ENCODE measurements at regions not wholly inside any gene's neighbourhood (a gene's known extent, or its start where the extent isn't known, plus 50 kb on each side); places are given as distances from the start of the nearest gene placed in this dataset.

DNA sequence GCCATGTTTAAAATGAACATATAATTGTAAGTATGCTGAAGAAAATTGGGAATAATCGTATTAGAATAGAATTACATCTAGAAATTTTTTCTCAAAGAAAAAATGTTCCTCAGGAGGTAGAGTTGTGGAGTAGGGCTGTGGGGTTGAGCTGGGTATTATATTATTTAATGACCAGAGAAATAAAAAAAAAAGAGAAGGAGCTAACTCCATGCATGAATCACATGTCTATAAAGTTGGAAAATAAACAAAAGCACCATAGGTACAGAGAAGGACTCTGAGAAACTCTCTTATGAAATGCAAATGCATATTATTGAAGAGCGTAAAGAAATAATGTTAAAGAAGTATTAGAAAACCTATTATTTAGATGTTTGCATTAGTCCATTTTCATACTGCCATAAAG is 405.5 kb downstream of the EFNB2 start:
- DNase-seq (ENCODE audit: low read depth): no peak

- DNase-seq (ENCODE audit: low read depth): no peak
Observed at GRCh38 chr13:106129273-106129672, 406.2 kb downstream of the EFNB2 start.

GRCh38 chr13:106122234-106122633 is 413.2 kb downstream of the EFNB2 start:
- no peak for DNase-seq (ENCODE audit: low read depth)

GRCh38 chr13:106121173-106121754 is 414.2 kb downstream of the EFNB2 start:
- no peak for DNase-seq (ENCODE audit: low read depth)

GRCh38 chr13:106118996-106119395 is 416.5 kb downstream of the EFNB2 start:
- DNase-seq (ENCODE audit: low read depth): no peak

GRCh38 chr13:106118050-106118449 is 417.4 kb downstream of the EFNB2 start:
- DNase-seq (ENCODE audit: low read depth): no peak

GRCh38 chr13:106117640-106118039 is 417.8 kb downstream of the EFNB2 start:
- no peak for DNase-seq (ENCODE audit: low read depth)

DNA sequence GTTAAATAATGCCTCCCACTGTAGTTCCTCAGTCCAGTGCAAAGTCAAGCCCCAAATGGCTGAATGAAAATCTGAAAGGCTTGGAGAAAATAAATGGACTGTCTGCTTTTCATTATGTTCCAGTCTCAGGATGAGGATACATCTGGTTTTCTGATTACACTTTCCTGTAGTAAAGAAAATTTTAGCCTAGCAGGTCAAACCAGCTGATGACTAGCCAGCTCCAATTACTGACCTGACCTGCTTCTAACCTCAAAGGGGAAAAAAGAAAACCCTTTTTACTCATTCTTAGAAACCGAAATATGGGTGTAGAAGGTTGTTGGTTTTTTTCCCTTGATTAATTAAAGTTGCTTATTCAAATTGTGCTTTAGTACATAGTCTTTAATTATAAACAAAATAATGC is 418.4 kb downstream of the EFNB2 start:
- DNase-seq (ENCODE audit: low read depth): no peak

- DNase-seq (ENCODE audit: low read depth): no peak
Observed at GRCh38 chr13:106115081-106115480, 420.4 kb downstream of the EFNB2 start.

DNA sequence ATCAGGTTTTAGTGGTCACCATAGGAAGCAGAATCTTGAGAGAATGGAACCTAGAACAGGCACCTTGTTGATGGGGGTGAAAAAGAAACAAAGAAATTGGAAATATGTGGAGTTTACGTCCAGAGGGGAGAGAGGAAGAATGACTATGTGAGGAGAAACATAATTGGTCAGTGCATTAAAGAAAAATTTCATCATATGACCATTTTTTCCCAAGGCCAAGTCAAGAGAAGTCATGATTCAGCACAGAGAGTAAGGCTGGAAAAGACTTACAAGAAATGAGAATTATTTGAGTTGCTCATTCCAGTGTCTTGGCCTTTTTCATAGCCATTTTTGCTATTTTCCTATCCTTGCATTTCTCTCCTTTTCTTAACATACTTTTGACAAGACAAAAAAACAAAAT is 421.7 kb downstream of the EFNB2 start:
- no peak for DNase-seq (ENCODE audit: low read depth)

DNA sequence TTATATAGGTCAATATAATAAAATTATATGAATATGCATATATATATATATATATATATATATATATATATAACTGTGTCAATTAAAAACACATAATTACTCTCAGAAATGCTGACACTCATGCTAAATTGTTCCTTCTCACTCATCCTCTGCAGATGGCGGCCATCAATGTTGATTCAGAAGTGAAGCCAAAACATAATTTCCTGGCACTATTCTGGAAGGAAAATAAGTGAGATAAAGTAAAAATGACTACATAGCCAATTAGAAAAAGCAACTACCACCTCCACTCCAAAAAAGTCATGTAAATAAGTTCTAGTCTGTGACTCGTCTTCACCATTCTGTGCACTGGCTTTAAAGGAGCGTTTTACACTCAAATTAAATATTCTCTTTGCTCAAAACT is 423.3 kb downstream of the EFNB2 start:
- no peak for DNase-seq (ENCODE audit: low read depth)

- DNase-seq (ENCODE audit: low read depth): no peak
Observed at GRCh38 chr13:106110241-106110855, 425.1 kb downstream of the EFNB2 start.

GRCh38 chr13:106109391-106109791 is 426.1 kb downstream of the EFNB2 start:
- no peak for DNase-seq (ENCODE audit: low read depth)

GRCh38 chr13:106108346-106108745 is 427.1 kb downstream of the EFNB2 start:
- no peak for DNase-seq (ENCODE audit: low read depth)

DNA sequence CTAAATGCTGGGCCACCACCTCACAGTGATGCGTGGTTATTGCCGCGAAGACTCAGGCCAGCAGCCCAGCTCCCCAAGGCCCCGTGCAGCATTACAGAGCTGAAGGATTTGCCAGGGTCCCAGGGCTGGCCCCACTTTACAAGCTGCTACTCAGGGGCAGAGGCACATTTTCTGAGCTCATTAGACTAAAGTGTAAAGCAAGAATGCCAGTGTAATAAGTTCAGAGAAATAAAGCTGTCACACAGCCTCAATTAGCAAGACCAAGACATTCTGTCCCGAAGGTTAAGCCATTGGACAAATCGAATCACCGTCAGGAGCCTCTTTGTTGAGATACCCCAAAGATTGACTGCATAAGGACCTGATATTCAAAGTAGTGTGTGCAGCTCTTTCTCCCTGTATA is 428.4 kb downstream of the EFNB2 start:
- no peak for DNase-seq (ENCODE audit: low read depth)

DNA sequence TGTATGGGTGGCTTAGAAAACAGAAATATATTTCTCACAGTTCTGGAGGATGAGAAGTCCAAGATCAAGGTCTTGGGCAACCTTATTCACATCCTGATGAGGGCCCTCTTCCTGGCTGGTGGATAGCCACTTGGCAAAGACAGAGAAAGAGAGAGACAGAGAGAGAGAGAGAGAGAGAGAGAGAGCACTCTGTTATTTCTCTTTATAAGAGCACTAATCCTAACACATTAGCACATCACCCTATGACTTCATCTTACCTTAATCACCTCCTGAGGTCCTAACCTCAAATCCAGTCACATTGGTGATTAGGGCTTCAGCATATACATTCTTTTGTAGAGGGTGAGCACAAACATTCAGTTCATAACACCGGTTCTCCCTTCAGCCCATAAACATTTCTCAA is 430.3 kb downstream of the EFNB2 start:
- DNase-seq (ENCODE audit: low read depth): no peak

DNA sequence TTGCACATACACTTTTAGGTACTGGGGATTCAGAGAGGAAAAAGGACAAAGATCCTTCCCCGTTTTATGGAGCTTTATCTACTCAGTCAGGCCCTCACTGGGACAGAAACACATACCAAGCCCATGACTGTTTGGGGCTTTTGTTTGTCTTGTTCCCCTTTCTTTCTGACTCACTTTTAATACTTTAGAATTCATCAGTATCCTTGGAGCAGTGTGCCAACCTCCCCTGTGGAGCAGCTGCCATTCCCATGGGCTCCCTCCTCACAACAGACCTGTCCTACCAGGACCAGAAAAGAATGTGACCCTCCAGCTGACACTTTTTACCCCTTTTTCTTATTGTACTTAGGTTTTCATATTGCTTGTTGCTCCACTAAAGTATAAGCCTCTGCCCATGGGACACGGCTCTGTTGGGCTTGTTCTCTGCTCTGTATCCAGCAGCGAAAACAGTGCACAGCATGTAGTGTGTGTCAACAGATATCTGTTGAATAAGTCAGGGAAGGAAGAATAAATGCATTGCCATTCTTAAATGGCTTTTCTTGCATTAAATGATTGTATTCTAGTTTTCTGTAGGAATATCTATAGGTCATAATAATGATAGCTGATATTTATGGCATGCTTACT is 431.1 kb downstream of the EFNB2 start:
- no peak for DNase-seq (ENCODE audit: low read depth)

DNA sequence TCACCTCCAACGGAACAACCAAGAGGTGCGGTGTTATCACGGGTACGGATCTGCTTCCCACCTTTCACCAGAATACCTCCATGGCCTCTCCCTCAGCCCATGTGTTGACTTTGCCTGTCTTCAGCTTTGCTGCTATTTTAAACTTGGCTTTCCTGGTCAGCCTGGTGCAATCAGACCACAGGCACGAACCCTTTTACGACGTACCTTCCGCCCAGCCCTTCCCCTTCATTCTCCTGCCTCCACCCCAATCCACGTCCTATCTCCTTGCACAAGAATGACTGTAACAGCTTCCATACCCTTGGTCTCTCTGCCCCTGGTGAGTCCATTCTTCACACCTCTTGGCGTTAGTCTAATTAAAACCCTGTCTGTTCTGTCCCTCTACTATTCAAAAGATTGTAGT is 431.7 kb downstream of the EFNB2 start:
- no peak for DNase-seq (ENCODE audit: low read depth)

- DNase-seq (ENCODE audit: low read depth): no peak
Observed at GRCh38 chr13:106102786-106103185, 432.7 kb downstream of the EFNB2 start.

- DNase-seq (ENCODE audit: low read depth): no peak
Observed at GRCh38 chr13:106101201-106101600, 434.3 kb downstream of the EFNB2 start.

DNA sequence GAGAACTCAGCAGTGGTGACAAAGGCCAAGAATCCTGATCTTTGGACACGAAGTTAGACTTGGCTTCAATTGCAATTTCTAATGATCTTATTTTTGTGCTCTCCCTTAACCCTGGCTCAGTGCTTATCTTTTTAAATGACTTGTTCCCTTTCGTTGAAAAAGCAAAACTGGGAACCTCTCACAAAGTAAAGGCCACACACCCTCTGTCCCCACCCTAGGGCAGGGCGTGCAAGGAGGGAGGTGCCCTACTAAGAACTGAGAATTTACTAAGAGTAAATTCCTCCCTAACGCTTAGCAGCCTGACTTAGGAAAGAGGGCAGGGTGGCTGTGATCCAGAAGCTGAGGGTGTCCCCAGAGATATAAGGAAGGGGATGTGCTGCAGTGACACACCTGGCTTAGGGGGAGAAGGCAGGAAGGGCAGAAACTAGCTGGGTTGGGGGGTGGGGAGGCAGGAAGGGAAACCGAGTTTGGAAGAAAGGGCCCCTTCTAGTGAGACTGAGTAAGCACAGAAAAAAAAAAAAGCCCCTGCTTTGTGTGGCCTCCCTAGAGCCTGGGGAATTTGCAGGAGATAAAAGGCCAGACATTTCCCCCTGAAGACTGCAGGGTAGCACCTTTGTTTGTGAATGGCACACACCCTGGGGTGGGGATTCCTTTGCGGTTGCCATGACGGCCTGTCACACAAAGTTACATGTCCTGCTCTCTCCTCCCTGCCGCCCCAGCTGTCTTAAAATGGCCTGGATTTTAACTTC is 435.1 kb downstream of the EFNB2 start:
- DNase-seq (ENCODE audit: low read depth): no peak

DNA sequence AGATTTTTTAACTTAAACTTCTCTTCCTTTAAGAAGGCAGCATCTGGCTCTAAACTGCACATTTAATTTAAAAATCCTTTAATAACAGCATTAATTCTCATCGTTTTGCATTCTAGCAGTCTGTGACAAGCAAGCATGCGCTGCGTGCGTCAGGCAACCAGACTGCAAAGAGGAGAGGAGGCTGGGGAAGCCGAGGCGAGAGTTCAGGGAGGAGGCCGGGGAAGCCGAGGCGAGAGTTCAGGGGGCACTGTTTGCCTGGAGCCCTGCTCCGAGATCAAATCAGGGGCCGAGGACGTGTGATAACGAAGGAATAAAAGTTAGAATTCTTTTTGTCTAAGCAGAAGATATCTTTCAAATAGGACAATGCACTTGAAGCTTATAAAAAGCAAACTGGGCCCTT is 435.7 kb downstream of the EFNB2 start:
- no peak for DNase-seq (ENCODE audit: low read depth)

GRCh38 chr13:106098778-106099177 is 436.7 kb downstream of the EFNB2 start:
- no peak for DNase-seq (ENCODE audit: low read depth)

All from stimulated activated CD4-positive, alpha-beta T cell treated with anti-CD3 and anti-CD28 coated beads, Interleukin-2, amount 100 ng/mL, for 4 hours (primary cell).